ENCODE measurements at regions not wholly inside any gene's neighbourhood (a gene's known extent, or its start where the extent isn't known, plus 50 kb on each side); places are given as distances from the start of the nearest gene placed in this dataset.

- no peak for TF ChIP-seq CTCF (IDR thresholded peaks at IDR 0.05 in 8 of 11, conservative IDR thresholded peaks at IDR 0.05 in 3 of 11)
- TF ChIP-seq POLR2AphosphoS5 (IDR thresholded peaks at IDR 0.05), result no peak
- TF ChIP-seq POLR2A (IDR thresholded peaks at IDR 0.05), result no peak
These were observed 163.2 kb downstream of the CHST1 start for GRCh38 chr11:45502226-45502545.
